IMR-90 (cell line): ENCODE measurements at regions not wholly inside any gene's neighbourhood (a gene's known extent, or its start where the extent isn't known, plus 50 kb on each side); places are given as distances from the start of the nearest gene placed in this dataset.

Experiments
- ATAC-seq: fragments of 200-7000 bp; cut with Tn5 transposase; 2 replicates; pipeline ENCODE4 v1.9.1; 2020; ENCODE audit warnings: low read depth, mild to moderate bottlenecking, moderate library complexity
- BruUV-seq: library from RNA; stranded (reverse); fragments of 400-500 nt; replicated peaks from 2 replicates; lab custom pipeline; 2021; lab: Mats Ljungman, UMichigan
- CTCF ChIA-PET: fragments of 300-600 bp; formaldehyde crosslinking; extraction: SDS; loops from one replicate; lab custom pipeline; 2021; ENCODE audit warnings: antibody characterized with exemption; lab: Yijun Ruan, JAX
- POLR2A ChIA-PET: fragments of 300-600 bp; sonication (Branson Sonifier 250); formaldehyde crosslinking; loops from one replicate; lab custom pipeline; 2022; ENCODE audit warnings: antibody characterized with exemption; ENCODE audit not compliant: unreplicated experiment; lab: Charles Lee
- DNase-seq: peaks from one replicate; pipeline ENCODE4 v3.0.0; 2013
- H2AFZ ChIP-seq: replicated peaks from 2 replicates; pipeline ENCODE3; 2013; ENCODE audit warnings: low read length, mild to moderate bottlenecking; ENCODE audit not compliant: poor library complexity
- H2AK5ac ChIP-seq: 2 replicates; pipeline ENCODE4 v1.6.1; 2013; ENCODE audit warnings: low read depth, low read length, inconsistent platforms
- H2AK9ac ChIP-seq: replicated peaks from 2 replicates; pipeline ENCODE3; 2013; ENCODE audit warnings: mild to moderate bottlenecking, low read depth, low read length, moderate library complexity; ENCODE audit not compliant: poor library complexity
- H2BK120ac ChIP-seq: 2 replicates; pipeline ENCODE4 v1.6.1; 2013; ENCODE audit warnings: low read depth, low read length, inconsistent platforms
- H2BK15ac ChIP-seq: 3 replicates; pipeline ENCODE4 v1.6.1; 2013; ENCODE audit warnings: low read depth, low read length, inconsistent platforms
- H2BK20ac ChIP-seq: 2 replicates; pipeline ENCODE4 v1.6.1; 2013; ENCODE audit warnings: low read depth, mild to moderate bottlenecking, inconsistent platforms, low read length, moderate library complexity
- H2BK5ac ChIP-seq: 2 replicates; pipeline ENCODE4 v1.6.1; 2013; ENCODE audit warnings: mild to moderate bottlenecking, low read depth, low read length, inconsistent platforms; ENCODE audit not compliant: poor library complexity, severe bottlenecking
- H3K14ac ChIP-seq: replicated peaks from 2 replicates; pipeline ENCODE4 v1.6.1; 2013; ENCODE audit warnings: low read depth, low read length, inconsistent platforms
- H3K18ac ChIP-seq: 2 replicates; pipeline ENCODE4 v1.6.1; 2013; ENCODE audit warnings: low read depth, low read length, control low read depth
- H3K23ac ChIP-seq: 2 replicates; pipeline ENCODE4 v1.6.1; 2013; ENCODE audit warnings: low read depth, low read length, inconsistent platforms
- H3K27ac ChIP-seq: 2 replicates; pipeline ENCODE4 v1.5.1; 2013; ENCODE audit warnings: mild to moderate bottlenecking, control low read depth, low read length; ENCODE audit not compliant: insufficient read depth
- H3K27me3 ChIP-seq: 2 replicates; pipeline ENCODE4 v1.6.1; 2013; ENCODE audit warnings: low read length; ENCODE audit not compliant: control insufficient read depth, insufficient read depth
- H3K36me3 ChIP-seq: 2 replicates; pipeline ENCODE4 v1.6.1; 2013; ENCODE audit warnings: low read length, mixed read lengths; ENCODE audit not compliant: control insufficient read depth, insufficient read depth
- H3K4ac ChIP-seq: 2 replicates; pipeline ENCODE4 v1.6.1; 2013; ENCODE audit warnings: low read depth, low read length, inconsistent platforms
- H3K4me1 ChIP-seq: 2 replicates; pipeline ENCODE4 v1.6.1; 2013; ENCODE audit warnings: low read length, mixed read lengths; ENCODE audit not compliant: control insufficient read depth, insufficient read depth
- H3K4me2 ChIP-seq: 2 replicates; pipeline ENCODE4 v1.6.1; 2013; ENCODE audit warnings: low read depth, mild to moderate bottlenecking, control low read depth, low read length, moderate library complexity
- H3K4me3 ChIP-seq: 2 replicates; pipeline ENCODE4 v1.5.1; 2013; ENCODE audit warnings: low read depth, mild to moderate bottlenecking, control low read depth, low read length, moderate library complexity; ENCODE audit not compliant: insufficient read depth
- H3K56ac ChIP-seq: 2 replicates; pipeline ENCODE4 v1.6.1; 2013; ENCODE audit warnings: low read length, inconsistent platforms; ENCODE audit not compliant: insufficient read depth; ENCODE audit errors: extremely low read depth
- H3K79me1 ChIP-seq, 2 experiments: 2 replicates each; pipeline ENCODE4 v1.6.1; 2013; ENCODE audit warnings: low read length in 2 of 2, inconsistent platforms in 1 of 2, low read depth in 1 of 2
- H3K9ac ChIP-seq: 2 replicates; pipeline ENCODE4 v1.6.1; 2013; ENCODE audit warnings: low read depth, low read length, control low read depth
- H3K9me1 ChIP-seq: 2 replicates; pipeline ENCODE4 v1.6.1; 2013; ENCODE audit warnings: low read length, inconsistent platforms; ENCODE audit not compliant: insufficient read depth
- H3K9me3 ChIP-seq: 2 replicates; pipeline ENCODE4 v1.6.1; 2013; ENCODE audit warnings: low read length; ENCODE audit not compliant: control insufficient read depth, insufficient read depth
- H4K20me1 ChIP-seq: 2 replicates; pipeline ENCODE4 v1.6.1; 2013; ENCODE audit warnings: low read length, inconsistent platforms; ENCODE audit not compliant: insufficient read depth
- H4K5ac ChIP-seq: 2 replicates; pipeline ENCODE4 v1.6.1; 2013; ENCODE audit warnings: mild to moderate bottlenecking, low read depth, low read length, control low read depth
- H4K8ac ChIP-seq, 2 experiments: 2 replicates each; pipeline ENCODE4 v1.6.1; 2013; ENCODE audit warnings: low read depth in 2 of 2, low read length in 2 of 2, control low read depth in 1 of 2, inconsistent platforms in 1 of 2
- H4K91ac ChIP-seq: 2 replicates; pipeline ENCODE4 v1.6.1; 2013; ENCODE audit warnings: low read depth, low read length, inconsistent platforms; ENCODE audit not compliant: insufficient read depth
- MAFK ChIP-seq: IDR thresholded peaks from 2 replicates; pipeline ENCODE4 v1.6.1; 2012; ENCODE audit warnings: low read depth, low read length, improper control_type of control experiment
- MXI1 ChIP-seq: IDR thresholded peaks from 2 replicates; pipeline ENCODE4 v1.6.1; 2012; ENCODE audit warnings: low read depth, mild to moderate bottlenecking, low read length, moderate library complexity, borderline replicate concordance
- WGBS, 2 experiments: methylation state at CpG; one replicate each; pipeline versions ENCODE4 v1.1.5 to v1.1.7; 2013; ENCODE audit warnings: missing lambda C conversion rate in 2 of 2; ENCODE audit not compliant: insufficient read length in 1 of 2; ENCODE audit errors: extremely low coverage in 2 of 2; 5-methylcytosine and 5-hydroxymethylcytosine counted together
- dilution Hi-C: fragments of 300-500 bp; cut with HindIII; formaldehyde crosslinking; loops from one replicate; pipeline ENCODE4 v1.14.3; 2018; ENCODE audit warnings: low sequenced_read_pairs; ENCODE audit not compliant: unreplicated experiment
- in situ Hi-C: fragments of 300-500 bp; cut with MboI; formaldehyde crosslinking; loops from 3 replicates; pipeline ENCODE4 v1.14.3; 2019; ENCODE audit warnings: low sequenced_read_pairs, inconsistent platforms, mixed read lengths
- intact Hi-C: fragments of 100-400 bp; cut with micrococcal nuclease; formaldehyde crosslinking; loops from 2 replicates; pipeline ENCODE4 v1.10.0; 2022

DNA sequence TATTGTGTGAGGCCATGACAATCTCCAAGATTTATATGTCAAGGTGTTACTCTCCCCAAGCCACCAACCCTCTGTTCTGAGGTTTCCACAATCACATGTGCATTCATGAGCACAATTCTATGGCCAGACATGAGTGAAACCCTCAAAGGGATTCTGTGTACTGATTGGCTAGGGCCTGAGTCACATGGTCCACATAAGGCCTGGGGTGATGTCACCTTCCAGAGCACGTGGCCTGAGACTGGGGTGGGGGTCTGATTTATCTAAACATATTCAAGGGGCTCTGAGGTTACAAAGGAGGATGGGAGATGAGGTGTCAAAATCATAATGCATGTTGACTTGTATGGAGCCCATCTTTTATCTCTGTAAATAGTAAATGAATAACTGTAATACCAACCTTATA, 1369.9 kb upstream of the TMEM132C start:
- Histone ChIP-seq H2AK9ac (no peak overlapping the region), H2AK5ac (no peak overlapping the region), H3K4me1 (no peaks in the 10 kb centered on the region), H3K27me3 (no peaks in the 10 kb centered on the region), H3K23ac (no peak overlapping the region), H2BK5ac (no peak overlapping the region), H3K9me1 (no peaks in the 10 kb centered on the region), H3K4me2 (no peak overlapping the region), H3K14ac (no peak overlapping the region), H2BK120ac (no peak overlapping the region), H3K9ac (no peak overlapping the region), H3K4me3 (no peak overlapping the region), H4K5ac (no peak overlapping the region), H2BK15ac (no peak overlapping the region), H3K4ac (no peak overlapping the region), H3K27ac (no peak overlapping the region), H3K36me3 (no peaks in the 10 kb centered on the region), H4K91ac (no peak overlapping the region), H3K9me3 (peaks cover 13% of the 10 kb centered on the region), H4K8ac (no peak overlapping the region), H4K20me1 (no peaks in the 10 kb centered on the region), H2BK20ac (no peak overlapping the region), H3K56ac (no peak overlapping the region), H2AFZ (no peak overlapping the region), H3K18ac (no peak overlapping the region), H3K79me1 (no peaks in the 10 kb centered on the region)
- BruUV-seq = no TSS peak
- dilution Hi-C loops (no loop called here), in situ Hi-C loops (no loop called here), intact Hi-C loops (no loop called here)
- TF ChIP-seq MAFK (no peak), MXI1 (no peak)
- CTCF ChIA-PET = no interaction called here
- DNase-seq (no peak), ATAC-seq (no peak)
- WGBS, 2 experiments = no CpG with 5 or more reads among the region's 1 CpG
- POLR2A ChIA-PET = no interaction called here
